Calu3 (cell line): ENCODE measurements at regions not wholly inside any gene's neighbourhood (a gene's known extent, or its start where the extent isn't known, plus 50 kb on each side); places are given as distances from the start of the nearest gene placed in this dataset.

Experiments
- BruUV-seq: library from RNA; stranded (reverse); fragments of 400-500 nt; replicated peaks from 2 replicates; lab custom pipeline; 2021; lab: Mats Ljungman, UMichigan
- CTCF ChIA-PET: fragments of 300-600 bp; sonication (Branson Sonifier 250); formaldehyde crosslinking; loops from one replicate; lab custom pipeline; 2022; ENCODE audit warnings: antibody characterized with exemption; lab: Charles Lee
- DNase-seq: peaks from one replicate; pipeline ENCODE4 v3.0.0; 2022
- H3K27ac Mint-ChIP-seq: one replicate; pipeline ENCODE4 v1.8.0; 2022; ENCODE audit warnings: mixed read lengths; ENCODE audit not compliant: unreplicated experiment
- H3K27me3 Mint-ChIP-seq: one replicate; pipeline ENCODE4 v1.8.0; 2022; ENCODE audit warnings: mixed read lengths; ENCODE audit not compliant: unreplicated experiment
- H3K36me3 Mint-ChIP-seq: one replicate; pipeline ENCODE4 v1.8.0; 2022; ENCODE audit warnings: mild to moderate bottlenecking, moderate library complexity, mixed read lengths; ENCODE audit not compliant: insufficient read depth, unreplicated experiment
- H3K4me1 Mint-ChIP-seq: one replicate; pipeline ENCODE4 v1.8.0; 2022; ENCODE audit warnings: mild to moderate bottlenecking, low read depth, mixed read lengths; ENCODE audit not compliant: unreplicated experiment
- H3K4me3 Mint-ChIP-seq: one replicate; pipeline ENCODE4 v1.8.0; 2022; ENCODE audit warnings: mild to moderate bottlenecking, low read depth, moderate library complexity, mixed read lengths; ENCODE audit not compliant: unreplicated experiment
- H3K9me3 Mint-ChIP-seq: one replicate; pipeline ENCODE4 v1.8.0; 2022; ENCODE audit warnings: low read depth, mixed read lengths; ENCODE audit not compliant: unreplicated experiment
- intact Hi-C: fragments of 100-400 bp; cut with micrococcal nuclease; formaldehyde crosslinking; loops from one replicate; pipeline ENCODE4 v1.10.0; 2022; ENCODE audit not compliant: unreplicated experiment
- TF ChIP-seq, protein P1 (sequence below): fragments of 200-600 bp; IDR thresholded peaks from one replicate; pipeline ENCODE4 v1.8.0; 2022; ENCODE audit warnings: antibody characterized with exemption; ENCODE audit not compliant: unreplicated experiment

DNA sequence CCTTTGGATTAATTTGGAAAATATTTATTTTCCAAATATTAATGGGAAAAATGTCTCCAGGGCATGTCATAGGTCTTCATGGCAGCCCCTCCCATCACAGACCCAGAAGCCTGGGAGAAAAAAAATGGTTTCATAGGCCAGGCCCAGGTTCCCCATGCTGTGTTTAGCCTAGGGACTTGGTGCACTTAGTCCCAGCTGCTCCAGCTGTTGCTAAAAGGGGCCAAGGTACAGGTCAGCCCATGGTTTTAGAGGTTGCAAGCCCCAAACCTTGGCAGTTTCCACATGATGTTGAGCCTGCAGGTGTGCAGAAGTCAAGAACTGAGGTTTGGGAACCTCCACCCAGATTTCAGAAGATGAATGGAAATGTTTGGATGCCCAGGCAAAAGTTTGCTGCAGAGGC is 309.6 kb downstream of the SOCS6 start:
- Mint-ChIP-seq H3K4me3 (no peak overlapping the region), H3K27me3 (no peaks in the 10 kb centered on the region), H3K9me3 (no peaks in the 10 kb centered on the region), H3K36me3 (no peaks in the 10 kb centered on the region), H3K4me1 (no peaks in the 10 kb centered on the region), H3K27ac (no peak overlapping the region)
- TF ChIP-seq, protein P1, sequence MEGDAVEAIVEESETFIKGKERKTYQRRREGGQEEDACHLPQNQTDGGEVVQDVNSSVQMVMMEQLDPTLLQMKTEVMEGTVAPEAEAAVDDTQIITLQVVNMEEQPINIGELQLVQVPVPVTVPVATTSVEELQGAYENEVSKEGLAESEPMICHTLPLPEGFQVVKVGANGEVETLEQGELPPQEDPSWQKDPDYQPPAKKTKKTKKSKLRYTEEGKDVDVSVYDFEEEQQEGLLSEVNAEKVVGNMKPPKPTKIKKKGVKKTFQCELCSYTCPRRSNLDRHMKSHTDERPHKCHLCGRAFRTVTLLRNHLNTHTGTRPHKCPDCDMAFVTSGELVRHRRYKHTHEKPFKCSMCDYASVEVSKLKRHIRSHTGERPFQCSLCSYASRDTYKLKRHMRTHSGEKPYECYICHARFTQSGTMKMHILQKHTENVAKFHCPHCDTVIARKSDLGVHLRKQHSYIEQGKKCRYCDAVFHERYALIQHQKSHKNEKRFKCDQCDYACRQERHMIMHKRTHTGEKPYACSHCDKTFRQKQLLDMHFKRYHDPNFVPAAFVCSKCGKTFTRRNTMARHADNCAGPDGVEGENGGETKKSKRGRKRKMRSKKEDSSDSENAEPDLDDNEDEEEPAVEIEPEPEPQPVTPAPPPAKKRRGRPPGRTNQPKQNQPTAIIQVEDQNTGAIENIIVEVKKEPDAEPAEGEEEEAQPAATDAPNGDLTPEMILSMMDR = no peak
- CTCF ChIA-PET = no interaction called here
- BruUV-seq = no TSS peak
- intact Hi-C loops = no loop called here
- DNase-seq = no peak

DNA sequence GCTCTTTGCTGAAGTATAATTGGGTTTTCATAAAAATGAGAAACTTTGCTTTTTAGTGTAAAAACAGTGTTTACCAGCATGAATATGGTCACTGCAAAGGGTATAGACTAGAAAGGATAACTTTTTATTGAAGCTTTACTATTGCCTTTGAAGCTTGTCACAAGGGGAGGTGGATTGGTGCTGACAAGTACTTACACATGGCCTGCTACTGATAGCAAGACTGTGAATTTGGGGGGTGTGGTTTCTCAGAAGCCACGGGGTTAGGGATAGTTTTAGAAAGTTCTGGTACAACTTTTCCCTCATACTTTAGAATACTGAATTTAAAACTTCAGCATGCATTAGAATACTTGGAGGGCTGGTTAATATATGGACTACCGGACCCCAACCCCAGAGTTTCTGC is 294.1 kb downstream of the SOCS6 start:
- Mint-ChIP-seq H3K36me3 (no peaks in the 10 kb centered on the region), H3K27me3 (no peaks in the 10 kb centered on the region), H3K9me3 (peaks cover 9% of the 10 kb centered on the region), H3K27ac (no peak overlapping the region), H3K4me1 (no peaks in the 10 kb centered on the region), H3K4me3 (no peak overlapping the region)
- intact Hi-C loops = no loop called here
- no peak for DNase-seq
- TF ChIP-seq, protein P1 = no peak
- CTCF ChIA-PET = no interaction called here
- no TSS peak for BruUV-seq

DNA sequence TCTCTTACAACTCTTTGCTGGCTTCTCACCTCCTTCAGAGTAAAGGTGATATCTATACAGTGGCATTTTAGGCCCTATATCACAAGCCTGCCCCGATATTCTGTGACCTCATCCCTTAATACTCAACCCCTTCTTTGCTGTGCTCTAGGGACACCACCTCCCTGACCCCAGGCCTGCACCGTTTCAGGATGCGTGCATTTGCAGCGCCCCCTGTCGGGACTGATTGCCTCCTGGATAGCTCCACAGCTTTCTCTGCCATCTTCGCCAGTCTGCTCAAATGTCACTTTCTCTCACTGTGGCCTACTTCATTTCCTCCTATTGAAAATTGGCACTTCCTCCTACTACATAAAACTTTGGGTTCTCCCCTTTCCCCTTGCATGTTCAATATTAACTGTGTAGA is 289.6 kb downstream of the SOCS6 start:
- CTCF ChIA-PET = no interaction called here
- BruUV-seq = no TSS peak
- Mint-ChIP-seq H3K27ac (no peak overlapping the region), H3K36me3 (no peaks in the 10 kb centered on the region), H3K4me3 (no peak overlapping the region), H3K4me1 (no peaks in the 10 kb centered on the region), H3K9me3 (no peaks in the 10 kb centered on the region), H3K27me3 (no peaks in the 10 kb centered on the region)
- intact Hi-C loops = no loop called here
- TF ChIP-seq, protein P1 = no peak
- peak; percentile 21 for DNase-seq

DNA sequence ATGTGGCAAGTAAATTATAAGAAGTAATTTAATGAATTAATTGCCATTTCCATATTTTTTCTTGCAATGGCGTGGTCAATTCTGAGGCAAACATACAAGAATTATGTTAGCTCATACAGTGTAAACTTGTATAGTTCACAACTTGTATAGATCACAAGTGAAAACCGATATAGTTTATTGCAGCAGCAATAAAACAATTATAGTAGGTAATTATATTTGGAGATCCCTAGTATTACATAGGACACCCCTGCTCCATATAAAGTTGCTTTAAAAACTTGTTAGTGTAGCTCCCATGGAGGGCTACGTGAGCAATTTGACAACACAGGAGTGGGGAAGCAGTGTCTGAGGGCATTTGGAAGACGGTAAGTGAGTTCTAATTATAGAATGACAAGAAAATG is 288.2 kb downstream of the SOCS6 start:
- Mint-ChIP-seq H3K36me3 (no peaks in the 10 kb centered on the region), H3K9me3 (no peaks in the 10 kb centered on the region), H3K27me3 (no peaks in the 10 kb centered on the region), H3K27ac (no peak overlapping the region), H3K4me1 (no peaks in the 10 kb centered on the region), H3K4me3 (no peak overlapping the region)
- TF ChIP-seq, protein P1 = no peak
- CTCF ChIA-PET = no interaction called here
- no peak for DNase-seq
- intact Hi-C loops = no loop called here
- no TSS peak for BruUV-seq
